GM12878 (cell line): ENCODE measurements at regions not wholly inside any gene's neighbourhood (a gene's known extent, or its start where the extent isn't known, plus 50 kb on each side); places are given as distances from the start of the nearest gene placed in this dataset.

Source experiments
- ATAC-seq: fragments of 200-7000 bp; cut with Tn5 transposase; 3 replicates; pipeline ENCODE4 v1.9.1; 2020; ENCODE audit warnings: mild to moderate bottlenecking, moderate library complexity
- BruUV-seq: library from RNA; stranded (reverse); fragments of 400-500 nt; replicated peaks from 2 replicates; lab custom pipeline; 2021; lab: Mats Ljungman, UMichigan
- CTCF ChIA-PET: fragments of 300-600 bp; sonication (Branson Sonifier 250); formaldehyde crosslinking; extraction: SDS; loops from one replicate; lab custom pipeline; 2021; ENCODE audit warnings: inconsistent platforms; lab: Yijun Ruan, JAX
- POLR2A ChIA-PET: fragments of 350-600 bp; formaldehyde crosslinking; extraction: SDS; loops from one replicate; lab custom pipeline; 2021; ENCODE audit warnings: inconsistent platforms; lab: Charles Lee
- RAD21 ChIA-PET: fragments of 300-600 bp; sonication (Branson Sonifier 250); formaldehyde crosslinking; loops from one replicate; lab custom pipeline; 2023; ENCODE audit warnings: antibody characterized with exemption; ENCODE audit not compliant: unreplicated experiment; lab: Charles Lee
- SMC1A ChIA-PET: fragments of 300-600 bp; sonication (Branson Sonifier 250); formaldehyde crosslinking; loops from one replicate; lab custom pipeline; 2023; ENCODE audit not compliant: unreplicated experiment, uncharacterized antibody; lab: Charles Lee
- DNase-seq: peaks from one replicate; pipeline ENCODE4 v3.0.0-alpha.2; 2011; ENCODE audit warnings: low read depth, low spot score
- FAIRE-seq: peaks from 3 replicates; lab custom pipeline; 2011; peaks lifted over from hg19 to GRCh38; lab: Jason Lieb, UNC
- H2AFZ ChIP-seq: 2 replicates; pipeline ENCODE4 v1.6.0; 2011; ENCODE audit warnings: low read depth, low read length, control low read depth; ENCODE audit not compliant: control insufficient read depth
- H3K27ac ChIP-seq: 2 replicates; pipeline ENCODE4 v1.5.1; 2011; ENCODE audit warnings: control low read depth; ENCODE audit not compliant: control insufficient read depth, insufficient read depth
- H3K27me3 ChIP-seq, 2 experiments: replicated peaks in 1 of 2; 2 replicates each; pipeline versions ENCODE4 v1.6.0 to v1.6.1; 2011; ENCODE audit warnings: low read length in 1 of 2; ENCODE audit not compliant: control insufficient read depth in 2 of 2, insufficient read depth in 2 of 2
- H3K36me3 ChIP-seq, 2 experiments: 2 replicates each; pipeline ENCODE4 v1.5.1; 2011; ENCODE audit warnings: low read length in 1 of 2; ENCODE audit not compliant: control insufficient read depth in 2 of 2, insufficient read depth in 2 of 2
- H3K4me1 ChIP-seq: 2 replicates; pipeline ENCODE4 v1.6.1; 2011; ENCODE audit warnings: mild to moderate bottlenecking, low read length, moderate library complexity, mixed read lengths; ENCODE audit not compliant: control insufficient read depth, insufficient read depth
- H3K4me2 ChIP-seq: 2 replicates; pipeline ENCODE4 v1.6.0; 2011; ENCODE audit warnings: control low read depth; ENCODE audit not compliant: control insufficient read depth, insufficient read depth
- H3K4me3 ChIP-seq: fragments of 200-600 bp; sonication (generic); 2 replicates; pipeline ENCODE4 v1.5.1; 2016
- H3K79me2 ChIP-seq: 2 replicates; pipeline ENCODE4 v1.6.0; 2011; ENCODE audit warnings: low read length; ENCODE audit not compliant: control insufficient read depth, insufficient read depth
- H3K9ac ChIP-seq: 2 replicates; pipeline ENCODE4 v1.8.0; 2011; ENCODE audit warnings: low read length, control low read depth, mixed read lengths; ENCODE audit not compliant: control insufficient read depth, insufficient read depth
- H3K9me3 ChIP-seq: replicated peaks from 3 replicates; pipeline ENCODE4 v1.5.1; 2011; ENCODE audit warnings: mild to moderate bottlenecking, low read length; ENCODE audit not compliant: control insufficient read depth, insufficient read depth
- H4K20me1 ChIP-seq: 2 replicates; pipeline ENCODE4 v1.6.0; 2011; ENCODE audit not compliant: control insufficient read depth, insufficient read depth
- CHD2 ChIP-seq: IDR thresholded peaks from 2 replicates; pipeline ENCODE4 v1.6.1; 2011; ENCODE audit warnings: low read depth, low read length, improper control_type of control experiment, borderline replicate concordance
- DPF2 ChIP-seq: fragments of 450-650 bp; IDR thresholded peaks from 2 replicates; pipeline ENCODE4 v1.6.1; 2017; ENCODE audit warnings: mild to moderate bottlenecking
- EP300 ChIP-seq, 2 experiments: fragments of 150-350 bp in 1 of 2; IDR thresholded peaks; 2 replicates each; pipeline ENCODE4 v1.6.1; 2011 to 2012; ENCODE audit warnings: low read depth in 2 of 2, low read length in 2 of 2, borderline replicate concordance in 1 of 2, improper control_type of control experiment in 1 of 2, inconsistent platforms in 1 of 2; ENCODE audit not compliant: control insufficient read depth in 1 of 2
- FOXK2 ChIP-seq: fragments of 450-650 bp; IDR thresholded peaks from 2 replicates; pipeline ENCODE4 v1.6.1; 2017; ENCODE audit warnings: mild to moderate bottlenecking, moderate library complexity
- MXI1 ChIP-seq: fragments of 150-350 bp; IDR thresholded peaks from 2 replicates; pipeline ENCODE4 v1.6.1; 2011; ENCODE audit warnings: low read depth, mild to moderate bottlenecking, inconsistent platforms, low read length, improper control_type of control experiment
- MYC ChIP-seq: IDR thresholded peaks from 2 replicates; pipeline ENCODE4 v1.6.1; 2011; ENCODE audit warnings: mild to moderate bottlenecking, low read length, moderate library complexity, inconsistent platforms; ENCODE audit not compliant: insufficient read depth, insufficient replicate concordance, insufficient read length, severe bottlenecking
- SIN3A ChIP-seq: IDR thresholded peaks from 2 replicates; pipeline ENCODE4 v1.6.1; 2012; ENCODE audit warnings: low read depth, low read length, improper control_type of control experiment
- SUPT20H ChIP-seq: IDR thresholded peaks from 2 replicates; pipeline ENCODE4 v1.6.1; 2011; ENCODE audit warnings: low read depth, mild to moderate bottlenecking, low read length, moderate library complexity, borderline replicate concordance; ENCODE audit not compliant: control insufficient read depth
- WGBS: methylation state at CpG from one replicate; pipeline ENCODE4 v1.1.6; 2016; ENCODE audit warnings: low lambda C conversion rate; ENCODE audit not compliant: insufficient replicate concordance, insufficient coverage; ENCODE audit errors: missing lambda C conversion rate; 5-methylcytosine and 5-hydroxymethylcytosine counted together
- in situ Hi-C: fragments of 300-500 bp; cut with MboI; formaldehyde crosslinking; loops from 9 replicates; pipeline ENCODE4 v1.14.3; 2018; ENCODE audit warnings: mixed read lengths
- intact Hi-C: fragments of 100-400 bp; cut with micrococcal nuclease; formaldehyde crosslinking; loops from one replicate; pipeline ENCODE4 v1.14.2; 2022; ENCODE audit not compliant: unreplicated experiment
- TF ChIP-seq, protein P1 (sequence below): fragments of 450-650 bp; IDR thresholded peaks from 2 replicates; pipeline ENCODE4 v1.6.1; 2017; ENCODE audit warnings: antibody characterized with exemption, mild to moderate bottlenecking, moderate library complexity
- TF ChIP-seq, protein P2 (sequence below): fragments of 450-650 bp; IDR thresholded peaks from 2 replicates; pipeline ENCODE4 v1.6.1; 2017; ENCODE audit warnings: borderline replicate concordance
- TF ChIP-seq, protein P3 (sequence below): fragments of 450-650 bp; IDR thresholded peaks from 2 replicates; pipeline ENCODE4 v1.6.1; 2017; ENCODE audit warnings: mild to moderate bottlenecking, moderate library complexity

DNA sequence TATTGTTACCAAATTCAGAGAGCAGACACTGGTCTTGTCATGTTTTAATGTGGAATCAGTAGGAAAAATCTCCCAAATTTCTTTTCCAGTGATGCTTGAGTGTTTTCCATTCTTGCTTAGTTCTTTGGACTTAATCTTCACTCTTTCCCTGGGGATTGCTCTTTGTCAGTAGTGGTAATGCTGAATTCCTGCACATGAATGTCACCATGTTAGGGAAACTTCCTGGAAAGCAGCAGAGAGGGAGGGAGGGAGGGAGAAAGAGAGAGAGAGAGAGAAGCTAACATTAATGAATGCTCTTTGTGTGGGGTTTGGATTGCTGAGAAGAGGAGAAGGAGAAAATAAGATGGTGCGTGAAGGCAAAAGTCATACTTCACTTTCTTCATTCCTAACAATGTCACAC lies 295.3 kb upstream of the COBL start:
- Histone ChIP-seq H3K36me3 (no peaks in the 10 kb centered on the region), H3K27me3 (no peaks in the 10 kb centered on the region), H3K79me2 (no peaks in the 10 kb centered on the region), H3K27ac (no peak overlapping the region), H3K4me1 (no peaks in the 10 kb centered on the region), H3K4me3 (no peak overlapping the region), H4K20me1 (no peaks in the 10 kb centered on the region), H2AFZ (no peak overlapping the region), H3K9me3 (no peaks in the 10 kb centered on the region), H3K9ac (no peak overlapping the region), H3K4me2 (no peak overlapping the region)
- ATAC-seq = no peak
- intact Hi-C loops = no loop called here
- WGBS = 0% methylated on average over 1 of the region's 1 CpG
- in situ Hi-C loops = no loop called here
- SMC1A ChIA-PET = no interaction called here
- BruUV-seq = no TSS peak
- DNase-seq = no peak
- POLR2A ChIA-PET = no interaction called here
- TF ChIP-seq MXI1 (no peak), EP300 (IDR thresholded peaks at IDR 0.05; ENCODE audit: borderline replicate concordance in 1 of 2, control insufficient read depth in 1 of 2, low read depth in 2 of 2, low read length in 2 of 2) (no peak), CHD2 (no peak), MYC (no peak), SUPT20H (no peak), FOXK2 (no peak), DPF2 (no peak), SIN3A (no peak)
- TF ChIP-seq, protein P1, sequence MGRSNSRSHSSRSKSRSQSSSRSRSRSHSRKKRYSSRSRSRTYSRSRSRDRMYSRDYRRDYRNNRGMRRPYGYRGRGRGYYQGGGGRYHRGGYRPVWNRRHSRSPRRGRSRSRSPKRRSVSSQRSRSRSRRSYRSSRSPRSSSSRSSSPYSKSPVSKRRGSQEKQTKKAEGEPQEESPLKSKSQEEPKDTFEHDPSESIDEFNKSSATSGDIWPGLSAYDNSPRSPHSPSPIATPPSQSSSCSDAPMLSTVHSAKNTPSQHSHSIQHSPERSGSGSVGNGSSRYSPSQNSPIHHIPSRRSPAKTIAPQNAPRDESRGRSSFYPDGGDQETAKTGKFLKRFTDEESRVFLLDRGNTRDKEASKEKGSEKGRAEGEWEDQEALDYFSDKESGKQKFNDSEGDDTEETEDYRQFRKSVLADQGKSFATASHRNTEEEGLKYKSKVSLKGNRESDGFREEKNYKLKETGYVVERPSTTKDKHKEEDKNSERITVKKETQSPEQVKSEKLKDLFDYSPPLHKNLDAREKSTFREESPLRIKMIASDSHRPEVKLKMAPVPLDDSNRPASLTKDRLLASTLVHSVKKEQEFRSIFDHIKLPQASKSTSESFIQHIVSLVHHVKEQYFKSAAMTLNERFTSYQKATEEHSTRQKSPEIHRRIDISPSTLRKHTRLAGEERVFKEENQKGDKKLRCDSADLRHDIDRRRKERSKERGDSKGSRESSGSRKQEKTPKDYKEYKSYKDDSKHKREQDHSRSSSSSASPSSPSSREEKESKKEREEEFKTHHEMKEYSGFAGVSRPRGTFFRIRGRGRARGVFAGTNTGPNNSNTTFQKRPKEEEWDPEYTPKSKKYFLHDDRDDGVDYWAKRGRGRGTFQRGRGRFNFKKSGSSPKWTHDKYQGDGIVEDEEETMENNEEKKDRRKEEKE = no peak
- TF ChIP-seq, protein P2, sequence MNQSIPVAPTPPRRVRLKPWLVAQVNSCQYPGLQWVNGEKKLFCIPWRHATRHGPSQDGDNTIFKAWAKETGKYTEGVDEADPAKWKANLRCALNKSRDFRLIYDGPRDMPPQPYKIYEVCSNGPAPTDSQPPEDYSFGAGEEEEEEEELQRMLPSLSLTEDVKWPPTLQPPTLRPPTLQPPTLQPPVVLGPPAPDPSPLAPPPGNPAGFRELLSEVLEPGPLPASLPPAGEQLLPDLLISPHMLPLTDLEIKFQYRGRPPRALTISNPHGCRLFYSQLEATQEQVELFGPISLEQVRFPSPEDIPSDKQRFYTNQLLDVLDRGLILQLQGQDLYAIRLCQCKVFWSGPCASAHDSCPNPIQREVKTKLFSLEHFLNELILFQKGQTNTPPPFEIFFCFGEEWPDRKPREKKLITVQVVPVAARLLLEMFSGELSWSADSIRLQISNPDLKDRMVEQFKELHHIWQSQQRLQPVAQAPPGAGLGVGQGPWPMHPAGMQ = no peak
- TF ChIP-seq, protein P3, sequence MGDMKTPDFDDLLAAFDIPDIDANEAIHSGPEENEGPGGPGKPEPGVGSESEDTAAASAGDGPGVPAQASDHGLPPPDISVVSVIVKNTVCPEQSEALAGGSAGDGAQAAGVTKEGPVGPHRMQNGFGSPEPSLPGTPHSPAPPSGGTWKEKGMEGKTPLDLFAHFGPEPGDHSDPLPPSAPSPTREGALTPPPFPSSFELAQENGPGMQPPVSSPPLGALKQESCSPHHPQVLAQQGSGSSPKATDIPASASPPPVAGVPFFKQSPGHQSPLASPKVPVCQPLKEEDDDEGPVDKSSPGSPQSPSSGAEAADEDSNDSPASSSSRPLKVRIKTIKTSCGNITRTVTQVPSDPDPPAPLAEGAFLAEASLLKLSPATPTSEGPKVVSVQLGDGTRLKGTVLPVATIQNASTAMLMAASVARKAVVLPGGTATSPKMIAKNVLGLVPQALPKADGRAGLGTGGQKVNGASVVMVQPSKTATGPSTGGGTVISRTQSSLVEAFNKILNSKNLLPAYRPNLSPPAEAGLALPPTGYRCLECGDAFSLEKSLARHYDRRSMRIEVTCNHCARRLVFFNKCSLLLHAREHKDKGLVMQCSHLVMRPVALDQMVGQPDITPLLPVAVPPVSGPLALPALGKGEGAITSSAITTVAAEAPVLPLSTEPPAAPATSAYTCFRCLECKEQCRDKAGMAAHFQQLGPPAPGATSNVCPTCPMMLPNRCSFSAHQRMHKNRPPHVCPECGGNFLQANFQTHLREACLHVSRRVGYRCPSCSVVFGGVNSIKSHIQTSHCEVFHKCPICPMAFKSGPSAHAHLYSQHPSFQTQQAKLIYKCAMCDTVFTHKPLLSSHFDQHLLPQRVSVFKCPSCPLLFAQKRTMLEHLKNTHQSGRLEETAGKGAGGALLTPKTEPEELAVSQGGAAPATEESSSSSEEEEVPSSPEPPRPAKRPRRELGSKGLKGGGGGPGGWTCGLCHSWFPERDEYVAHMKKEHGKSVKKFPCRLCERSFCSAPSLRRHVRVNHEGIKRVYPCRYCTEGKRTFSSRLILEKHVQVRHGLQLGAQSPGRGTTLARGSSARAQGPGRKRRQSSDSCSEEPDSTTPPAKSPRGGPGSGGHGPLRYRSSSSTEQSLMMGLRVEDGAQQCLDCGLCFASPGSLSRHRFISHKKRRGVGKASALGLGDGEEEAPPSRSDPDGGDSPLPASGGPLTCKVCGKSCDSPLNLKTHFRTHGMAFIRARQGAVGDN = no peak
- CTCF ChIA-PET = no interaction called here
- FAIRE-seq = no peak
- RAD21 ChIA-PET = no interaction called here
